Mucosa of rectum (tissue), 2 donors: ENCODE measurements at regions not wholly inside any gene's neighbourhood (a gene's known extent, or its start where the extent isn't known, plus 50 kb on each side); places are given as distances from the start of the nearest gene placed in this dataset.

Experiments
- H3K27ac ChIP-seq, 2 donors: one replicate each; pipeline ENCODE4 v1.7.0; 2013; ENCODE audit warnings: inconsistent platforms in 2 of 2, low read depth in 2 of 2, low read length in 2 of 2
- H3K27me3 ChIP-seq, 2 donors: one replicate each; pipeline ENCODE4 v1.7.0; 2013; ENCODE audit warnings: low read length in 2 of 2; ENCODE audit not compliant: control insufficient read depth in 2 of 2, insufficient read depth in 2 of 2
- H3K36me3 ChIP-seq, 2 donors: one replicate each; pipeline ENCODE4 v1.7.0; 2013; ENCODE audit warnings: low read length in 2 of 2; ENCODE audit not compliant: control insufficient read depth in 2 of 2, insufficient read depth in 2 of 2
- H3K4me1 ChIP-seq, 2 donors: one replicate each; pipeline ENCODE4 v1.7.0; 2013; ENCODE audit warnings: low read length in 2 of 2, mild to moderate bottlenecking in 1 of 2; ENCODE audit not compliant: control insufficient read depth in 2 of 2, insufficient read depth in 2 of 2
- H3K4me3 ChIP-seq, 2 donors: one replicate each; pipeline ENCODE4 v1.7.0; 2013; ENCODE audit warnings: low read length in 2 of 2
- H3K9ac ChIP-seq, 2 donors: one replicate each; pipeline ENCODE4 v1.7.0; 2013; ENCODE audit warnings: low read length in 2 of 2, low read depth in 1 of 2, mild to moderate bottlenecking in 1 of 2
- H3K9me3 ChIP-seq, 2 donors: one replicate each; pipeline ENCODE4 v1.7.0; 2013; ENCODE audit warnings: low read length in 2 of 2; ENCODE audit not compliant: control insufficient read depth in 2 of 2
- donor health status: healthy.
- donor health status: Normal muscosa, but diverticular disease.

DNA sequence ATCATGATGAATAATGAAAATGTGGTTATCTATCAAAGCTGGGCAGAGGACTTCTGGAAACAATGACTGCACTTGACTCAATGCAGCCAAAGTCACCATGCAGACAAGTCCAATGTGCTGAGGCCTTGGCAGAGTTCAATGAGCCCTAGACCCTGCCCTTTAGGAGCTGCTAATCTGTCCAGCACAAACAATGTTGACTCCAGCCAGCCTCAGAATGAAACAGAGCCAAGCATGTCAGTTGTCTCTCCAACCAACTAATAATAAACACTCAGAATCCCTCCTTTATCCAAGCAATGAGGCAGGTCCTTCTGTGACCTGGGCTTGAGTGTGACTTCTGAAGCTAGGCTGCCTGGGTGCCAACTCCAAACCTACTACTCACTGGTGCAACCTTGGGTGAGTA lies 270.6 kb downstream of the BCL11A start:
- no peak overlapping the region for H3K4me3 ChIP-seq
- H3K4me1 ChIP-seq, result no peaks in the 10 kb centered on the region
- H3K9me3 ChIP-seq, result no peaks in the 10 kb centered on the region
- no peaks in the 10 kb centered on the region for H3K27me3 ChIP-seq
- no peak overlapping the region for H3K9ac ChIP-seq
- no peak overlapping the region for H3K27ac ChIP-seq
- no peaks in the 10 kb centered on the region for H3K36me3 ChIP-seq

DNA sequence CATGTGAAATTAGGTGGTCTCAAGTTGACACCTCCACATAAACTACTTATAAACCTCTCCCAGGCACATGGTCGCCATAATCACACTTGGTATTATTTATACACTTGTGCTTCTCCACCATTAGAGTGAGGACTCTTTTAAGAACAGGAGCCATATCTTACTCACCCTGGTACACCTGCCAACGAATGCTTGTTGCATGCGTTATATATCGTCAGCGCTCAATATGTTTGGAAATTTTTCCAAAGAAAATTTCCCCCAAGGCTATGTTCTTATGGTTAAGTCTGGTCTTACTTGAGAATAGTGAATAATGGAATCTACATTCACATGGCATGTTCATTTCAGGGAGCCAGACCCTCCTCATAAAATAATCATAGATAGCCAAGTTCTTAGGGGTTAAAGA lies 271.7 kb downstream of the BCL11A start:
- Histone ChIP-seq H3K4me3 (no peak overlapping the region), H3K4me1 (no peaks in the 10 kb centered on the region), H3K36me3 (no peaks in the 10 kb centered on the region), H3K9ac (no peak overlapping the region), H3K9me3 (no peaks in the 10 kb centered on the region), H3K27me3 (no peaks in the 10 kb centered on the region), H3K27ac (no peak overlapping the region)

DNA sequence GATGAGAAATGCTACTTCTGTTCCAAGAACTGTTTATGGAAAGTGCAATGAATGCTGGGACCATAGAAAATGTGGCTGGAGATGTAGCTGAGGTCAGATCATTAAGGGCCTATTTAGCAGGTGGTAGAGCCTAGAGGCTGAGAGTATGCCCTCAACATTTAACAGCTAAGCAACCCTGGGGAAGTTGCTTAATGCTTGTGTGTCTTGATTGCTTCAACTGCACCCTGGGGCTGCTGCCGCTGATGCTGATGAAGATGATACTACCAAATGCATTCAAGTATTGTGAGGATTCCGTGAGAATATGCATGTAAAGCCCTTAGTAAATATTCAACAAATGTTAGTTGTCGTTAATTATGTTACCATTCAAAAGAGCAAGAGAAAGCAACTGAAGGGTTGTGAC lies 273.2 kb downstream of the BCL11A start:
- Histone ChIP-seq H3K9ac (no peak overlapping the region), H3K27me3 (no peaks in the 10 kb centered on the region), H3K27ac (no peak overlapping the region), H3K36me3 (no peaks in the 10 kb centered on the region), H3K4me1 (no peaks in the 10 kb centered on the region), H3K9me3 (peaks cover 0 to 3% of the 10 kb centered on the region in 2 donors), H3K4me3 (no peak overlapping the region)

DNA sequence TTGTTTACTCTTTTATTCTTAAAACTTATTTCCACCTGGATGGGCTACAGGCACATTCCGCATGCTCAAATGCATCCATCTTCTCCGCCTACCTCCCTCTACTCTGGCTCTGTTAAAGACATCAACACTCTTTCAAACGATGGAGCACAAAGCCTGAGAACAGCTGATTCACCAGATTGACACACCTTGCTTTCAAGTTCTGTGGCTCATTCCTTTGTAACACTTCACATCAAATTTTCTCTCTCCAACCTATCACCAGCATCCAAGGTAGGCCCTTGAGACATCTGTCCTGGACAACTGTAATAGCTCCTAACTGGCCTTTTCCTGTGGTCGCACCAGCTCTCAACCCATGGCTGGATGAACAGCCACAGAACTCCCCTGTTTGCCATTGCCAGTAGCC lies 274.5 kb downstream of the BCL11A start:
- Histone ChIP-seq H3K9ac (no peak overlapping the region), H3K36me3 (no peaks in the 10 kb centered on the region), H3K9me3 (peaks cover 3 to 6% of the 10 kb centered on the region in 2 donors), H3K27me3 (no peaks in the 10 kb centered on the region), H3K27ac (no peak overlapping the region), H3K4me3 (no peak overlapping the region), H3K4me1 (no peaks in the 10 kb centered on the region)

DNA sequence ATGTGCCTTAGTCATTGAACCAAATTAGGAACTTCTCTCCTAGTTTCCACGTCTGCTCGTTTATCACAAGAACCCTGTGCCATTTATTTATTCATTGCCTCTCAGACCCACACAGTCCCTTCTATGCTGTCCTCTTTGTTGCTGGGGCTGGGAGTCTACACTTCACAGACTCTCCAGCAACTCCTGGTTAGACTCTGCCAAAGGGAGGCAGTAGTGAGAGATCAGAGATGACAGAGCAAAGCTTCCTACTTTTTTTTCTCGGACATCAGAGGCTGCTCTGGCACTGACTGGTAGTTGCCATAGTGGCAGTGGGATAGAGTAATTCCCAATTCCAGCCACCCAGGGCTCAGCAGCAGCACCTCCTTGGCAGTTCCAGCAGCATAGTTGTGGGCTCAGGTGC lies 277.5 kb downstream of the BCL11A start:
- no peak overlapping the region for H3K27ac ChIP-seq
- no peak overlapping the region for H3K4me3 ChIP-seq
- no peak overlapping the region for H3K9ac ChIP-seq
- no peaks in the 10 kb centered on the region for H3K36me3 ChIP-seq
- peaks cover 3 to 6% of the 10 kb centered on the region in 2 donors for H3K9me3 ChIP-seq
- no peaks in the 10 kb centered on the region for H3K27me3 ChIP-seq
- no peaks in the 10 kb centered on the region for H3K4me1 ChIP-seq

DNA sequence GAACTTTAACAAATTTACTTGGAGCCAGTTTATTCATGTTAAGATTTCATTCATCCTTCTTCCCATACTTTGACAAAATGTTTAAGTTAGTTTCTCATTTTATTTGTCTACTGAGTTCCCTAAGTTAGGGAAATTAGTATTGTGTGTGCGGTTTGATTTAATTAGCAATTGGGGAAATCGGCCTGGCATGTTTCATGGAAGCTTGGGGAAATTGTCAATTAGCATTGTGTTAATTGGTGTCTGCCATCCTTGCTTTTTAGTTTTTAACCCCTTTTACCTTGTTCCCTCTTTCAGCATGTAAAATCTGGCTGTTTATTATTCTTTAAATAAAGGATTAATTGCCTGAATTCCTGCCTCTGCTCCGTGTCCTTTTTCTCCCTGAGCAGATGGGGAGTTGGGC lies 279.6 kb downstream of the BCL11A start:
- Histone ChIP-seq H3K4me3 (no peak overlapping the region), H3K27ac (no peak overlapping the region), H3K36me3 (no peaks in the 10 kb centered on the region), H3K4me1 (no peaks in the 10 kb centered on the region), H3K27me3 (no peaks in the 10 kb centered on the region), H3K9me3 (peaks cover 3 to 6% of the 10 kb centered on the region in 2 donors), H3K9ac (no peak overlapping the region)

DNA sequence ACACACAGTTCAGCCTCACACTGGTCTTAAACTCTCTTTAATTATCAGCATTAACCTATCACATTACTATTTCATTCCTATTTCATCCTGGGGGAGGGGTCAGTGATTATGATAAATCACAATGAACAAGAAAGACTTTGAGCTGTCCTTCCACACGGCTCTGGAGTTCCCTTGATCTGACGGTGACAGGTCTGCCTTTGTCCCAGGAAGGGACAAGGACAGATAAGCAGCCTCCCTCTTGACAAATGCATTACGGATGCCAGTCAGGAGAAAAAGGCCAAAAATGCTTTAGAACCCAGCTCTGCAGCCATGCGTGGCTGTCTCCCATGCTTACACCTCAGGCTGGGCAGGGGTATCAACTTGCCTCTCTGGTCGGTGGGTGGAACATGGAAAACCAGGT lies 281.7 kb downstream of the BCL11A start:
- Histone ChIP-seq H3K27ac (no peak overlapping the region), H3K9ac (no peak overlapping the region), H3K27me3 (no peaks in the 10 kb centered on the region), H3K4me3 (no peak overlapping the region), H3K9me3 (peaks cover 3 to 6% of the 10 kb centered on the region in 2 donors), H3K36me3 (no peaks in the 10 kb centered on the region), H3K4me1 (no peaks in the 10 kb centered on the region)

DNA sequence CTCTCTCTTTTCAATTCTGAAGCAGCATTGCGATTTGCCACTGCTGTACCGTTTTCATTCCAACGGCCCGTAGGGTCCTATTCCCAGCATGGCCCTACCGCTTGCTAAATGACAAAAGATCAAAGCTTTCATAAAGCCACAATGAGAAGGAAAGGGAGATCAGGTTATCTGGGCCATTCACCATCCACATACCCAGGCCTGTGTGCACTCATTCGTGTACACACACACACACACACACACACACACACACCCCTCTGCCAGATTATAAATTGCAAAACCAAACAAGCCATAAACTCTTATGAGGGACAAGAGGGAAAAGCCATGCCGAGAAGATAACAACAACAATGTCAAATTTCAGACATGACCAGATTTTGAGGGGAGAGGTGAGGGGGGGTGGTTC lies 282.3 kb downstream of the BCL11A start:
- no peak overlapping the region for H3K9ac ChIP-seq
- H3K9me3 ChIP-seq, result peaks cover 3 to 6% of the 10 kb centered on the region in 2 donors
- H3K27me3 ChIP-seq, result no peaks in the 10 kb centered on the region
- H3K4me1 ChIP-seq, result no peaks in the 10 kb centered on the region
- H3K27ac ChIP-seq, result no peak overlapping the region
- no peaks in the 10 kb centered on the region for H3K36me3 ChIP-seq
- H3K4me3 ChIP-seq, result no peak overlapping the region

DNA sequence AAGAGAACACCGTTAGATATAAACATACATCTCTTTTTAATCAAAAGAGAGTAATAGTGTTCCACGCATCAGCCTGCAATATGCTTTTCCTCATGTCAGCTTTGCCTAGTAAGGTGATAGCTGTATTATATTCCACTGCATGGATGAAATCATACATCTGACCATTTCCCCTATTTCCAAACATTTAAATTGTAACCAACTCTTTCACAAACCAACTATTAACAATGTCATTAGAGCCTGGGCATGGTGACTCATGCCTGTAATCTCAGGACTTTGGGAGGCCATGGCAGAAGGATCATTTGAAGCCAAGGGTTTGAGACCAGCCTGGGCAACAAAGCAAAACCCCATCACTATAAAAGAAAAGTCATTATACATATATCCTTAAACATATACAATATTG lies 284.8 kb downstream of the BCL11A start:
- Histone ChIP-seq H3K9ac (no peak overlapping the region), H3K9me3 (peaks cover 0 to 1% of the 10 kb centered on the region in 2 donors), H3K36me3 (no peaks in the 10 kb centered on the region), H3K27me3 (no peaks in the 10 kb centered on the region), H3K4me1 (no peaks in the 10 kb centered on the region), H3K4me3 (no peak overlapping the region), H3K27ac (no peak overlapping the region)

DNA sequence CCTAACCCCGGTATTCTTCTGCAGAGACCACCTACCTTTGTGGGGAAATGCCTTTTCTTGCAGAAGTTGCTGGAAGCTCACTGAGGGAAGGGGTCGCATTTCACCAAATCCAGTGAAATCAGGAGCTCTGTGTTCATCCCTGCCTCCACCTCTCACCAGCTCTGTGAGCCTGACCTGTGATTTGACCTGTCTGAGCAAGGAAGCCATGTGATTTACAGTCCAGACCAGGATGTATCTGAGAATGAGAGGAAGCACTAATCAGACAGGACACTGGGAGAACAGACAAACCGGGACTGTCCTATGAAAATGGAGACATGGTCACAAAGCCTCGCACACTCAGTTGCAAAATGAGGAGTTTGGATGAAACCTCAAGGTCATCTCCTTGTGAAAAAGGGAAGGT lies 285.4 kb downstream of the BCL11A start:
- no peaks in the 10 kb centered on the region for H3K4me1 ChIP-seq
- no peak overlapping the region for H3K4me3 ChIP-seq
- no peaks in the 10 kb centered on the region for H3K36me3 ChIP-seq

DNA sequence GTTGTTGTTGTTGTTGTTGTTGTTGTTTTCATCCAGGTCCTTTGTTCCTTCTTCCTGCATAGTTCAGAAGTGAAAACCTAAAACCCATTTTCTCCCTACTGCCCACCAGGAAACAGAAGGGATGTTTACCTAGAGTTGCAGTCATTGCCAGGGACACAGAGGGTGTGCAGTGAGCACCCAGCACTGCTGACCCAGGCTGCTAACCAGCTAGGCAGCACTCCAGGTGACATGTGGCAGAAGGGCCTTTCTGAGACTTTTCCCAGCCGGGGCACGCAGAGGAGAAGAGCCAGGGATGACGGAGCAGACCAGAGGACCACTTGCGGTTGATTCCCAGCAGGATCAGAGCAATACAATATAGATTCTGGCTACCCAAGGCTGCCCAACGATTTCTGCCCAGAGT lies 286.3 kb downstream of the BCL11A start:
- H3K27ac ChIP-seq, result no peak overlapping the region
- no peak overlapping the region for H3K9ac ChIP-seq
- no peaks in the 10 kb centered on the region for H3K4me1 ChIP-seq
- H3K4me3 ChIP-seq, result no peak overlapping the region
- no peaks in the 10 kb centered on the region for H3K36me3 ChIP-seq
- peaks cover 0 to 1% of the 10 kb centered on the region in 2 donors for H3K9me3 ChIP-seq
- H3K27me3 ChIP-seq, result no peaks in the 10 kb centered on the region

More for the DNA sequence above, 285.4 kb downstream of the BCL11A start:
- Histone ChIP-seq H3K9ac (no peak overlapping the region), H3K9me3 (peaks cover 0 to 1% of the 10 kb centered on the region in 2 donors), H3K27me3 (no peaks in the 10 kb centered on the region), H3K27ac (no peak overlapping the region)
